HUES6 (cell line): ENCODE measurements at regions not wholly inside any gene's neighbourhood (a gene's known extent, or its start where the extent isn't known, plus 50 kb on each side); places are given as distances from the start of the nearest gene placed in this dataset.

Experiments used
- H3K27ac ChIP-seq: 2 replicates; pipeline ENCODE4 v1.7.0; 2013; ENCODE audit warnings: low read depth, mild to moderate bottlenecking, low read length, inconsistent platforms
- H3K27me3 ChIP-seq: 2 replicates; pipeline ENCODE4 v1.6.1; 2013; ENCODE audit warnings: low read length; ENCODE audit not compliant: control insufficient read depth, insufficient read depth
- H3K36me3 ChIP-seq: 2 replicates; pipeline ENCODE4 v1.6.1; 2013; ENCODE audit warnings: low read length; ENCODE audit not compliant: control insufficient read depth, insufficient read depth
- H3K4me1 ChIP-seq: 2 replicates; pipeline ENCODE4 v1.6.1; 2013; ENCODE audit warnings: low read length; ENCODE audit not compliant: control insufficient read depth, insufficient read depth
- H3K4me3 ChIP-seq: 2 replicates; pipeline ENCODE4 v1.5.1; 2013; ENCODE audit warnings: low read depth, low read length
- H3K9ac ChIP-seq: one replicate; pipeline ENCODE4 v1.6.1; 2013; ENCODE audit warnings: mild to moderate bottlenecking, low read length
- H3K9me3 ChIP-seq: 2 replicates; pipeline ENCODE4 v1.6.1; 2013; ENCODE audit warnings: low read depth, low read length; ENCODE audit not compliant: control insufficient read depth, insufficient read depth

GRCh38 chr3:1037631-1038030 lies 55.2 kb upstream of the CNTN6 start:
- Histone ChIP-seq H3K27ac (no peak overlapping the region), H3K27me3 (no peaks in the 10 kb centered on the region), H3K4me1 (no peaks in the 10 kb centered on the region), H3K36me3 (no peaks in the 10 kb centered on the region), H3K9me3 (peaks cover 3% of the 10 kb centered on the region; the same call in 1 of the 2 replicates), H3K4me3 (no peak overlapping the region), H3K9ac (no peak overlapping the region)
